Erythroblast (primary cell): ENCODE measurements at regions not wholly inside any gene's neighbourhood (a gene's known extent, or its start where the extent isn't known, plus 50 kb on each side); places are given as distances from the start of the nearest gene placed in this dataset.

Source experiments
- GATA1 ChIP-seq: IDR thresholded peaks from 2 replicates; pipeline ENCODE4 v1.6.1; 2011; ENCODE audit warnings: low read depth, mild to moderate bottlenecking, control low read depth, low read length, moderate library complexity
- POLR2A ChIP-seq: IDR thresholded peaks from 2 replicates; pipeline ENCODE4 v1.6.1; 2011; ENCODE audit warnings: mild to moderate bottlenecking, low read length

DNA sequence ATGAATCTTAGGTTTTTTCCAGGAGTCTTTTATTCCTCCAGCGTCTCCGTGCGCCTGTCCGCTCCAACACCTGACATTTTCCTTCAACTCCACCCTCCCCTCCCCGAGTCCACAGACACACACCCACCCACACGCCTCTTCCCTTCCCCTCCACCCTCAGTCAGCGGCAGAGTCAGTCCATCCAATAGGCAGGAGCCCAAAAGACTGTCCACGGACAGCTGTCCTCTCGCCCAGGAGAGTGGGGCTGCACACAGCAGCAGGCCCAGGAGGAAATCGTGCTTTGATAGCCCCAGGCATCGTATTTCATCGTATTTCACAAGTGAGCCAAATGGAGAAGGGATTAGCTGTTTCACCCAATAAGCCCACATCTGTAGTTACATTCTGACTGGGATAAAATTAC is 285.1 kb downstream of the ZEB1 start:
- TF ChIP-seq GATA1: no peak
- TF ChIP-seq POLR2A: no peak
